B cell (primary cell): ENCODE measurements at regions not wholly inside any gene's neighbourhood (a gene's known extent, or its start where the extent isn't known, plus 50 kb on each side); places are given as distances from the start of the nearest gene placed in this dataset.

Source experiments
- ATAC-seq: fragments of 200-7000 bp; cut with Tn5 transposase; one replicate; pipeline ENCODE4 v1.10.0; 2021; ENCODE audit warnings: low read depth, mild to moderate bottlenecking, moderate number of reproducible peaks, moderate library complexity
- CTCF ChIA-PET: fragments of 350-600 bp; sonication (Branson Sonifier 250); formaldehyde crosslinking; loops from one replicate; lab custom pipeline; 2021; ENCODE audit warnings: antibody characterized with exemption, inconsistent platforms; lab: Charles Lee
- POLR2A ChIA-PET: fragments of 350-600 bp; sonication (Branson Sonifier 250); formaldehyde crosslinking; loops from one replicate; lab custom pipeline; 2021; ENCODE audit warnings: antibody characterized with exemption; lab: Charles Lee
- DNase-seq: peaks from one replicate; pipeline ENCODE4 v3.0.0; 2013
- H2AFZ ChIP-seq: 2 replicates; pipeline ENCODE4 v1.6.1; 2012; ENCODE audit warnings: mild to moderate bottlenecking, low read depth, low read length; ENCODE audit not compliant: insufficient read depth, poor library complexity, severe bottlenecking
- H3K27ac ChIP-seq, 2 donors: 1 replicate in 1 of 2; 2 replicates in 1 of 2; pipeline ENCODE4 v1.5.1; 2012 to 2013; ENCODE audit warnings: low read length in 2 of 2, mild to moderate bottlenecking in 2 of 2, moderate library complexity in 1 of 2
- H3K27me3 ChIP-seq, 4 experiments: fragments of 200-600 bp in 1 of 4; sonication (generic) in 1 of 4; replicated peaks in 1 of 4; 1 replicate in 2 of 4; 2 replicates in 2 of 4; pipeline versions ENCODE4 v1.6.1 to v1.7.0; 2013 to 2016; ENCODE audit warnings: low read length in 3 of 4, mild to moderate bottlenecking in 2 of 4, mixed read lengths in 1 of 4, moderate library complexity in 1 of 4; ENCODE audit not compliant: insufficient read depth in 4 of 4, control insufficient read depth in 3 of 4; ENCODE audit errors: control extremely low read depth in 1 of 4
- H3K36me3 ChIP-seq, 2 experiments: replicated peaks in 1 of 2; 1 replicate in 1 of 2; 2 replicates in 1 of 2; pipeline versions ENCODE4 v1.6.1 to v1.7.1; 2013; ENCODE audit warnings: low read length in 1 of 2; ENCODE audit not compliant: insufficient read depth in 2 of 2, control insufficient read depth in 1 of 2; ENCODE audit errors: control extremely low read depth in 1 of 2, extremely low read depth in 1 of 2
- H3K4me1 ChIP-seq, 2 donors: fragments of 200-600 bp in 1 of 2; sonication (generic) in 1 of 2; 1 replicate in 1 of 2; 2 replicates in 1 of 2; pipeline versions ENCODE4 v1.5.1 to v1.6.1; 2013 to 2017; ENCODE audit warnings: low read length in 2 of 2; ENCODE audit not compliant: control insufficient read depth in 2 of 2, insufficient read depth in 2 of 2
- H3K4me2 ChIP-seq: replicated peaks from 2 replicates; pipeline ENCODE3; 2012; ENCODE audit warnings: mild to moderate bottlenecking, low read depth, low read length; ENCODE audit not compliant: poor library complexity, severe bottlenecking
- H3K4me3 ChIP-seq, 5 experiments: fragments of 200-600 bp in 1 of 5; sonication (generic) in 1 of 5; 1 replicate in 3 of 5; 2 replicates in 2 of 5; pipeline versions ENCODE4 v1.5.1 to v1.7.0; 2011 to 2016; ENCODE audit warnings: low read length in 4 of 5, mild to moderate bottlenecking in 4 of 5, low read depth in 2 of 5, control low read depth in 1 of 5, moderate library complexity in 1 of 5; ENCODE audit not compliant: insufficient read depth in 1 of 5; ENCODE audit errors: control extremely low read depth in 1 of 5, extremely low read depth in 1 of 5
- H3K79me2 ChIP-seq: fragments of 200-600 bp; sonication (generic); one replicate; pipeline ENCODE4 v1.6.0; 2016; ENCODE audit warnings: low read length; ENCODE audit not compliant: control insufficient read depth, insufficient read depth
- H3K9ac ChIP-seq: fragments of 200-600 bp; sonication (generic); 2 replicates; pipeline ENCODE4 v1.6.1; 2017; ENCODE audit warnings: mild to moderate bottlenecking, low read length, moderate library complexity
- H3K9me3 ChIP-seq, 3 donors: one replicate each; pipeline versions ENCODE4 v1.6.1 to v1.7.1; 2013; ENCODE audit warnings: low read length in 2 of 3; ENCODE audit not compliant: control insufficient read depth in 2 of 3, insufficient read depth in 1 of 3; ENCODE audit errors: control extremely low read depth in 1 of 3
- H4K20me1 ChIP-seq: 2 replicates; pipeline ENCODE4 v1.6.0; 2012; ENCODE audit warnings: mild to moderate bottlenecking, low read length; ENCODE audit not compliant: insufficient read depth, control insufficient read depth, poor library complexity, severe bottlenecking
- H3K27ac Mint-ChIP-seq: one replicate; pipeline ENCODE4 v1.8.0; 2021; ENCODE audit warnings: mixed read lengths
- H3K27me3 Mint-ChIP-seq: one replicate; pipeline ENCODE4 v1.8.0; 2021; ENCODE audit warnings: mixed read lengths
- H3K4me1 Mint-ChIP-seq: one replicate; pipeline ENCODE4 v1.8.0; 2021; ENCODE audit warnings: mixed read lengths
- H3K4me3 Mint-ChIP-seq: one replicate; pipeline ENCODE4 v1.8.0; 2021; ENCODE audit warnings: mixed read lengths
- H3K9me3 Mint-ChIP-seq: one replicate; pipeline ENCODE4 v1.8.0; 2022; ENCODE audit warnings: mixed read lengths; ENCODE audit not compliant: insufficient read depth
- CTCF ChIP-seq: fragments of 200-600 bp; IDR thresholded peaks from one replicate; pipeline ENCODE4 v1.8.0; 2022; ENCODE audit warnings: antibody characterized with exemption, mild to moderate bottlenecking
- EZH2 ChIP-seq: IDR thresholded peaks from 2 replicates; pipeline ENCODE4 v1.6.1; 2012; ENCODE audit warnings: borderline replicate concordance, low read depth, mild to moderate bottlenecking, moderate library complexity, low read length; ENCODE audit not compliant: insufficient read depth, poor library complexity, severe bottlenecking
- WGBS: methylation state at CpG from one replicate; pipeline ENCODE4 v1.1.5; 2013; ENCODE audit warnings: missing lambda C conversion rate; ENCODE audit not compliant: insufficient coverage; 5-methylcytosine and 5-hydroxymethylcytosine counted together
- intact Hi-C: fragments of 100-400 bp; cut with micrococcal nuclease; formaldehyde crosslinking; loops from one replicate; pipeline ENCODE4 v1.10.0; 2022

GRCh38 chr20:50393242-50393641 lies 116.9 kb upstream of the PTPN1 start:
- no peak overlapping the region for H2AFZ ChIP-seq
- POLR2A ChIA-PET: interaction anchor here (0.7 kb wide), 1 partner anchor 865 kb away, joined by 10 read pairs; no protein-coding TSS in a partner anchor
- Mint-ChIP-seq H3K27me3 (peaks cover 13% of the 10 kb centered on the region), H3K4me1 (peaks cover 5% of the 10 kb centered on the region), H3K9me3 (no peaks in the 10 kb centered on the region), H3K27ac (no peak overlapping the region), H3K4me3 (no peak overlapping the region)
- H3K4me2 ChIP-seq: no peak overlapping the region
- H4K20me1 ChIP-seq: no peaks in the 10 kb centered on the region
- H3K4me3 ChIP-seq: no peak overlapping the region
- 88% methylated on average over 5 of the region's 6 CpGs for WGBS
- ATAC-seq: no peak
- H3K36me3 ChIP-seq: no peaks in the 10 kb centered on the region
- no peaks in the 10 kb centered on the region for H3K79me2 ChIP-seq
- H3K27ac ChIP-seq: no peak overlapping the region
- no peak for DNase-seq
- no peaks in the 10 kb centered on the region for H3K9me3 ChIP-seq
- peaks cover 0 to 5% (median 0%) of the 10 kb centered on the region in 4 experiments for H3K27me3 ChIP-seq
- intact Hi-C loops: no loop called here
- H3K4me1 ChIP-seq: peaks cover 7 to 9% of the 10 kb centered on the region in 2 donors
- H3K9ac ChIP-seq: no peak overlapping the region
- CTCF ChIA-PET: no interaction called here
- TF ChIP-seq CTCF: no peak
- TF ChIP-seq EZH2: no peak

- peaks cover 5% of the 10 kb centered on the region for H3K27me3 Mint-ChIP-seq
- H2AFZ ChIP-seq: no peak overlapping the region
- 79% methylated on average over 18 of the region's 24 CpGs for WGBS
- TF ChIP-seq CTCF: no peak
- no peak for TF ChIP-seq EZH2
- peaks cover 7 to 9% of the 10 kb centered on the region in 2 donors for H3K4me1 ChIP-seq
- ChIA-PET POLR2A (interaction anchor here (0.7 kb wide), 1 partner anchor 866 kb away, joined by 10 read pairs; no protein-coding TSS in a partner anchor), CTCF (interaction anchor here (1.3 kb wide), 1 partner anchor 195 kb away, joined by 3 read pairs; no protein-coding TSS in a partner anchor)
- H3K27ac ChIP-seq: no peak overlapping the region
- H3K4me3 ChIP-seq: no peak overlapping the region
- no peak for ATAC-seq
- no peak overlapping the region for H3K27ac Mint-ChIP-seq
- no peaks in the 10 kb centered on the region for H3K9me3 ChIP-seq
- no peaks in the 10 kb centered on the region for H3K79me2 ChIP-seq
- DNase-seq: no peak
- H4K20me1 ChIP-seq: no peaks in the 10 kb centered on the region
- H3K9me3 Mint-ChIP-seq: no peaks in the 10 kb centered on the region
- H3K36me3 ChIP-seq: no peaks in the 10 kb centered on the region
- no peak overlapping the region for H3K4me3 Mint-ChIP-seq
- intact Hi-C loops: no loop called here
- H3K27me3 ChIP-seq: peaks cover 0 to under 1% (median 0%) of the 10 kb centered on the region in 4 experiments
- peak overlapping the region; percentile 38 for H3K4me2 ChIP-seq
- H3K4me1 Mint-ChIP-seq: peaks cover 5% of the 10 kb centered on the region
- H3K9ac ChIP-seq: no peak overlapping the region
Observed at GRCh38 chr20:50393990-50394561, 116.1 kb upstream of the PTPN1 start.
